Karpas-422 (cell line): ENCODE measurements at regions not wholly inside any gene's neighbourhood (a gene's known extent, or its start where the extent isn't known, plus 50 kb on each side); places are given as distances from the start of the nearest gene placed in this dataset.

Experiments used
- DNase-seq: peaks from one replicate; pipeline ENCODE4 v3.0.0-alpha.2; 2015
- H2AFZ ChIP-seq: fragments of 200-600 bp; sonication (generic); 2 replicates; pipeline ENCODE4 v1.6.1; 2014; ENCODE audit warnings: antibody characterized with exemption, low read length, mixed read lengths
- H3K27ac ChIP-seq: fragments of 200-600 bp; sonication (generic); 2 replicates; pipeline ENCODE4 v1.5.1; 2014; ENCODE audit warnings: mild to moderate bottlenecking, low read length, moderate library complexity
- H3K27me3 ChIP-seq: fragments of 200-600 bp; sonication (generic); 2 replicates; pipeline ENCODE4 v1.6.1; 2014; ENCODE audit warnings: low read length, mixed read lengths
- H3K36me3 ChIP-seq: fragments of 200-600 bp; sonication (generic); 2 replicates; pipeline ENCODE4 v1.6.1; 2014; ENCODE audit warnings: low read length, mixed read lengths; ENCODE audit not compliant: insufficient read depth
- H3K4me1 ChIP-seq: fragments of 200-600 bp; sonication (generic); 2 replicates; pipeline ENCODE4 v1.6.1; 2014; ENCODE audit warnings: mild to moderate bottlenecking, low read length, mixed read lengths
- H3K4me2 ChIP-seq: fragments of 200-600 bp; sonication (generic); 2 replicates; pipeline ENCODE4 v1.6.1; 2014; ENCODE audit warnings: low read length, low read depth, mild to moderate bottlenecking; ENCODE audit not compliant: poor library complexity, severe bottlenecking
- H3K4me3 ChIP-seq: fragments of 200-600 bp; sonication (generic); 2 replicates; pipeline ENCODE4 v1.5.1; 2014; ENCODE audit warnings: mild to moderate bottlenecking, antibody characterized with exemption, low read length, mixed read lengths
- H3K79me2 ChIP-seq: fragments of 200-600 bp; sonication (generic); 2 replicates; pipeline ENCODE4 v1.6.1; 2014; ENCODE audit warnings: mild to moderate bottlenecking, low read length, mixed read lengths
- H3K9ac ChIP-seq: fragments of 200-600 bp; sonication (generic); 2 replicates; pipeline ENCODE4 v1.6.0; 2014; ENCODE audit warnings: low read length
- H3K9me2 ChIP-seq: fragments of 200-600 bp; sonication (generic), shearing (Covaris generic); replicated peaks from 2 replicates; pipeline ENCODE4 v1.6.0; 2014; ENCODE audit warnings: mild to moderate bottlenecking, low read length, moderate library complexity; ENCODE audit not compliant: insufficient read depth
- H3K9me3 ChIP-seq: fragments of 300-700, 200-600 bp; sonication (generic); 2 replicates; pipeline ENCODE4 v1.6.1; 2014; ENCODE audit warnings: low read length, mixed read lengths
- H4K20me1 ChIP-seq: fragments of 200-600 bp; sonication (generic); 2 replicates; pipeline ENCODE4 v1.6.1; 2014; ENCODE audit warnings: mild to moderate bottlenecking, antibody characterized with exemption, low read length, low read depth; ENCODE audit not compliant: insufficient read depth

DNA sequence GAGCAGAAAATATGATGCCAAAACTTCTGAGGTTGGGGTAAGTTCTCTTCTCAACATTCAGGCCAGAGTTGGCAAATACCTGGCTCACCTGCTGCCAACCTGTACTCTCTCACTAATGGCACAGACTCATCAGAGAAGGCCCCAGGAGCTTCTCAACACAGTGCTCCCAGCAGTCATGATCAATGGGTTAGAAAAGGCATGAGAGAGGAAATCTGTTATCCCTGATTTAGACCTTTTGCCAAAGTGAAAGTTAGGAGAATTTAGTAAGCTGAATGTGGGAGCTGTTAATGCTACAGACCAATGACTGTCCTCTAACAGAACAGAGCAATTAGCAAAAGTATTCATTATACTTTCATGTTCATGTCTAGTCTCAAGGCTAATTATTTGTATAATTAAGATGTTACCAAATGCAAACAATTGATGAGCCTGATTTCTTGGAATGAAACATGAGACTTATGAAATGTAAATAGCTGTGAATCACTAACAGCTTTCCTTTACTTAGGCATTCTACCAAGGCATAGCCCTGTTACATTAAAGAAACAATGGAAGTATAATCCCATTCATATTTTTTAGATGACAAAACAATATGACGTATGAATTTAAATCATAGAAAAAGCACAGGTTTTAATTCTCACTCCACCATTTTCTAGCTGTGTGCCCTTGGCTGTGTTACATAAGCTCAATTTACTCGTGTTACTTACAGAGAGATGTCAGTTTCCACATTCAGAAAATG lies 68.7 kb upstream of the MARCHF10 start:
- H3K9me2 ChIP-seq: no peaks in the 10 kb centered on the region
- no peaks in the 10 kb centered on the region for H3K9me3 ChIP-seq
- DNase-seq: no peak
- no peak overlapping the region for H2AFZ ChIP-seq
- no peaks in the 10 kb centered on the region for H4K20me1 ChIP-seq
- no peaks in the 10 kb centered on the region for H3K36me3 ChIP-seq
- no peak overlapping the region for H3K27ac ChIP-seq
- H3K9ac ChIP-seq: no peak overlapping the region
- no peak overlapping the region for H3K4me2 ChIP-seq
- H3K79me2 ChIP-seq: no peaks in the 10 kb centered on the region
- H3K4me1 ChIP-seq: no peaks in the 10 kb centered on the region
- H3K4me3 ChIP-seq: no peak overlapping the region
- no peaks in the 10 kb centered on the region for H3K27me3 ChIP-seq

DNA sequence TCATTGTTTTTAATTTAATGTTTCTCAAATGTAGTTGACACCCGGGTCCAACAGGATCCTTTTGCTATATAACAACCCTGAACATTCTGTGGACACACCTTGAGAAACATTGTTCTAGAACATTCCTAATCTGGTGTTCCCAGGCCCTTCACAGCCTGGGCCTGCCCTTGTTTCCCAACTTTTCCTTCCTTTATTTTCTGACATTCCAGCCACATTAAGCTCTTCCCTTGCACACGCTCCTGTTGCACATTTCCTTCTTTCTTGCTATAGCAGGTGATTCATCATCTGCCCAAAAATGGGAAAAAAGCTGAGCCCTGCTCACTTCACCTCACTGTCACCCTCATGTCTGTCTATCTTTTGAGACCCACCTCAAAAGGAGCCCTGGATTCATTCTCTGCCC lies 67.9 kb upstream of the MARCHF10 start:
- H2AFZ ChIP-seq: no peak overlapping the region
- no peak overlapping the region for H3K4me3 ChIP-seq
- no peaks in the 10 kb centered on the region for H4K20me1 ChIP-seq
- H3K9me3 ChIP-seq: no peaks in the 10 kb centered on the region
- H3K36me3 ChIP-seq: no peaks in the 10 kb centered on the region
- H3K9ac ChIP-seq: no peak overlapping the region
- no peak overlapping the region for H3K27ac ChIP-seq
- H3K9me2 ChIP-seq: no peaks in the 10 kb centered on the region
- no peaks in the 10 kb centered on the region for H3K4me1 ChIP-seq
- H3K79me2 ChIP-seq: no peaks in the 10 kb centered on the region
- H3K27me3 ChIP-seq: no peaks in the 10 kb centered on the region
- no peak overlapping the region for H3K4me2 ChIP-seq
- no peak for DNase-seq

DNA sequence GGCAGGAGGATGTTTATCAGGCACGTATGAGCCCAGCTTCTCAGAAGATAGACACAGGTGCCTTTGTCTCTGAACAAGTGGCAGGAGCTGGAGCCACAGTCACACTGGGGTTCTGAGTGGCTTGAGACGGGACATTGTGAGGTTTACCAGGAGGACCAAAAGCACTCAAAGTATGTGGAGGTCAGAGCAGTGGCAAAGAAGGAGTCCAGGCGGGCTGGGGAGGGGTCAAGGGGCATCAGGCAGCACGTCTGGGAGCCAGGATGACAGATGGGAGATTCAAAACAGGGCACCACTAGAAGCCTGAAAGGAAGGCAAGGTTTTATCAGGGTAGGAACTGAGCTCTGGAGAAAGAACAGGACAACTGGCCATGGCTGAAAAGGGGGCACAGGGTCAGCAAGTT lies 67.2 kb upstream of the MARCHF10 start:
- no peak overlapping the region for H2AFZ ChIP-seq
- H3K4me2 ChIP-seq: no peak overlapping the region
- no peak overlapping the region for H3K27ac ChIP-seq
- H3K27me3 ChIP-seq: no peaks in the 10 kb centered on the region
- H3K79me2 ChIP-seq: no peaks in the 10 kb centered on the region
- H3K4me3 ChIP-seq: no peak overlapping the region
- DNase-seq: no peak
- no peaks in the 10 kb centered on the region for H3K9me3 ChIP-seq
- H3K36me3 ChIP-seq: no peaks in the 10 kb centered on the region
- no peak overlapping the region for H3K9ac ChIP-seq
- no peaks in the 10 kb centered on the region for H4K20me1 ChIP-seq
- H3K4me1 ChIP-seq: no peaks in the 10 kb centered on the region
- no peaks in the 10 kb centered on the region for H3K9me2 ChIP-seq

DNA sequence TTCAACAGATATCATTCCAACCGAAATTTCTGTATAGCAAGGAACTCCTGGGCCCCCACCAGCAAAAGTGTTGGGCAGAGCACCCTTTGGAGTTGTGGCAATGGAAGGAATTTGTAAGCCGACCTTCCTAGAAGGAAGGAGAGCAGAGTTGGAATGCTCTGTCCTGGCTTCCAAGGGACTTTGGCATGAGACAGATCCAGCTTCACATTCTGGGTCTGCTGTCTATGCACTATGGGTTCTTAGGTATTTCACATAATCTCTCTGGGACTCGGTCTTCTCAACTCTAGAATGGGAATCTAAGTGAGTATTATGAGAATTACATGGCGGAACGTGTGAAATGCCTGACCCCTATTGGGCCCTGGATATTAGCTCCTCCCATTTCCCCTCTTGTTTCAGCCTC lies 63.2 kb upstream of the MARCHF10 start:
- H3K9ac ChIP-seq: no peak overlapping the region

DNA sequence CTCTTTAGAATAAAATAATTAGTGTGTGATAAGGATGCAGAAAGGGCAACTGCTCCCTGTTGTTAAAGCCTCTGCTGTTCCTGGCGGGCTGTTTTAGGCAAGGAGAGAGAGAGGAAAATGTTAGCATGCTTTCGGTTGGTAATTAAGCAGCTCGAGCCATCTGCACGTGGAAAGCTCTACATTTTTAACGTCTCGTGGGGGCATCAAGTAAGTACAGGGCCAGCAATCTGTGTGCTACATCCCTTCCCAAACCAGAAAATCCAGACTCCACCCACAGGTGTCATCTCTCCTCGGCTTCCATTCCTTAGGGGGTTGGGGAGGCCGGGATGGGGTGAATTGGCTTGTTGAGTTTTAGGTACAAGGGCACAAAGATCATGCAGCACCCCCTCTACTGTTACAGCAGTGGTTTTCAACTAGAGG lies 62.4 kb upstream of the MARCHF10 start:
- Histone ChIP-seq H3K4me3 (no peak overlapping the region), H3K4me2 (no peak overlapping the region), H3K9me2 (no peaks in the 10 kb centered on the region), H3K4me1 (no peaks in the 10 kb centered on the region), H3K36me3 (no peaks in the 10 kb centered on the region), H3K9ac (no peak overlapping the region), H2AFZ (no peak overlapping the region), H4K20me1 (no peaks in the 10 kb centered on the region), H3K27ac (no peak overlapping the region), H3K27me3 (no peaks in the 10 kb centered on the region), H3K9me3 (no peaks in the 10 kb centered on the region), H3K79me2 (no peaks in the 10 kb centered on the region)
- DNase-seq: no peak

More for the DNA sequence above, 63.2 kb upstream of the MARCHF10 start:
- H3K27ac ChIP-seq: no peak overlapping the region
- H2AFZ ChIP-seq: no peak overlapping the region
- no peaks in the 10 kb centered on the region for H3K36me3 ChIP-seq
- no peak overlapping the region for H3K4me3 ChIP-seq
- no peaks in the 10 kb centered on the region for H3K9me2 ChIP-seq
- H3K9me3 ChIP-seq: no peaks in the 10 kb centered on the region
- DNase-seq: no peak
- H3K79me2 ChIP-seq: no peaks in the 10 kb centered on the region
- no peaks in the 10 kb centered on the region for H3K27me3 ChIP-seq
- no peaks in the 10 kb centered on the region for H3K4me1 ChIP-seq
- no peaks in the 10 kb centered on the region for H4K20me1 ChIP-seq
- H3K4me2 ChIP-seq: no peak overlapping the region

DNA sequence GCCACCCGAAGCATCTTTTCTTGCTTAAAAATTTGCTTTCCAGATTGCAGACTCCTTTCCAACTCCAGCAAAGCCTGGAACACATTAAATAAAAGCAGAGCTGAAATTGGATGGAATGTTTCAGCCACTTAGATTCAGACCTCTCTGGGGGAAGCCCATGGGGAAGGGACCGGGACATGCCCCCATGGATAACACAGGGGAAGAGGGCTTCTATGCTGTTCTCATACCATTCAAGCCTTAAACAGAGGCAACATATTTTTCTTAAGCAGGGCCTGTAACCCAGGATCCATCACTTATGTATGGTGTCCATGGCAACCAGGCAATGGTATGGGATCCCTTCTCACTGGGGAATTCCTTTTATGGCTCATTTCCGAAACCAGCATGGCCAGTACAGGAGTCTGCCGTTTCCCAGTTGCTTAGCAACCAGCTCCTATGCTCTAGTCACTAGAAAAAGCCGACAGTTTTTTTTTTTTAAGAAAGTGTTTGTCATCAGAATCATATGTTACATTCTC lies 62.0 kb upstream of the MARCHF10 start:
- no peaks in the 10 kb centered on the region for H3K9me3 ChIP-seq
- H3K9me2 ChIP-seq: no peaks in the 10 kb centered on the region
- no peaks in the 10 kb centered on the region for H4K20me1 ChIP-seq
- no peaks in the 10 kb centered on the region for H3K36me3 ChIP-seq
- no peaks in the 10 kb centered on the region for H3K4me1 ChIP-seq
- no peak overlapping the region for H3K4me3 ChIP-seq
- H3K9ac ChIP-seq: no peak overlapping the region
- H3K27me3 ChIP-seq: no peaks in the 10 kb centered on the region
- no peak overlapping the region for H3K27ac ChIP-seq
- H2AFZ ChIP-seq: no peak overlapping the region
- H3K79me2 ChIP-seq: no peaks in the 10 kb centered on the region
- no peak overlapping the region for H3K4me2 ChIP-seq
- no peak for DNase-seq

DNA sequence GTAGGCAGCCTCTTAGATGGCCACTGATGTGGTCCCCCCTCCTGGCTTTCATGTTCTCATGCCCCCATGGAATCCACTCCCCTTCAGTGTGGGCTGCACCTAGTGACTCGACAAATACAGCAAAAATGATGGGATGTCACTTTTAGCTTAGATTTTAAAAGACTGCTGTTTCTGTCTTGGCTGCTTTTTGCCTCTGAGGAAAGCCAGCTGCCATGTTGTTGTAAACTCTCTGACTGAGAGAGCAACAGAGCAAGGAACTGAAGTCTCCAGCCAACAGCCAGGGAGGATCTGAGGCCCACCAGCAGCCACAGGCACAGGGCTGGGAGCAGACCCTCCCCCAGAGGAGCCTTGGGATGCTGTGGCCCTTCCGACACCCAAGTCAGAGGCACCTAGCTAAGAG lies 60.6 kb upstream of the MARCHF10 start:
- H2AFZ ChIP-seq: no peak overlapping the region
- no peaks in the 10 kb centered on the region for H3K27me3 ChIP-seq
- DNase-seq: no peak

DNA sequence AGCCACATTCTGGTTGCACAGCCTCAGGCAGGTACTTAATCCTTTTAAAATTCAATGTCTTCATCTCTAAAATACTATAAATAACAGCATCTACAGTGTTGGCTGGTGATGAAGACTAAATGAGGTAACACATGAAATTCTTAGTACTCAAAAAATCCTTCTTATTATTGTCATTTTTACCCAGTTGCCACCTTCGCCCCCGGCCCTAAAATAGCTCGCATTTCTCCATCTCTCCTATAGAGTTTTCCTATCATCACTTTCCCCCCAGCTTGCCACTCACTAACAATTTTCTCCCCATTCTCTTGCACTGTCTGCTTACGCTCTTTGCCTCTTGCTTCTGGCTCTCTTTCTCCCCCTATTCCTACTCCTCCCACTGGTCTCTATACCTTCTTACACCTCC lies 59.9 kb upstream of the MARCHF10 start:
- H3K9me2 ChIP-seq: no peaks in the 10 kb centered on the region
- H3K36me3 ChIP-seq: no peaks in the 10 kb centered on the region
- H3K4me1 ChIP-seq: no peaks in the 10 kb centered on the region
- H3K4me3 ChIP-seq: no peak overlapping the region
- H4K20me1 ChIP-seq: no peaks in the 10 kb centered on the region
- H3K4me2 ChIP-seq: no peak overlapping the region
- no peak overlapping the region for H3K27ac ChIP-seq
- H3K79me2 ChIP-seq: no peaks in the 10 kb centered on the region
- H3K27me3 ChIP-seq: no peaks in the 10 kb centered on the region
- H3K9me3 ChIP-seq: no peaks in the 10 kb centered on the region
- no peak overlapping the region for H2AFZ ChIP-seq
- no peak overlapping the region for H3K9ac ChIP-seq
- DNase-seq: no peak

More for the DNA sequence above, 60.6 kb upstream of the MARCHF10 start:
- Histone ChIP-seq H3K9ac (no peak overlapping the region), H3K4me1 (no peaks in the 10 kb centered on the region), H3K4me3 (no peak overlapping the region), H3K9me2 (no peaks in the 10 kb centered on the region), H3K9me3 (no peaks in the 10 kb centered on the region), H3K79me2 (no peaks in the 10 kb centered on the region), H3K36me3 (no peaks in the 10 kb centered on the region), H4K20me1 (no peaks in the 10 kb centered on the region), H3K4me2 (no peak overlapping the region), H3K27ac (no peak overlapping the region)
